Esophagus mucosa (tissue), 1 donor: ENCODE measurements at regions not wholly inside any gene's neighbourhood (a gene's known extent, or its start where the extent isn't known, plus 50 kb on each side); places are given as distances from the start of the nearest gene placed in this dataset.
"Not testable (repeated sequence)": the region's sequence is repeated elsewhere in the genome, so short reads cannot be mapped to it uniquely, and the experiment has no call there.

Experiments
- ATAC-seq: fragments of 200-7000 bp; cut with Tn5 transposase; one replicate; pipeline ENCODE4 v1.9.1; 2020
- donor health status: DM: yes; HTN: yes; CAD: no.

DNA sequence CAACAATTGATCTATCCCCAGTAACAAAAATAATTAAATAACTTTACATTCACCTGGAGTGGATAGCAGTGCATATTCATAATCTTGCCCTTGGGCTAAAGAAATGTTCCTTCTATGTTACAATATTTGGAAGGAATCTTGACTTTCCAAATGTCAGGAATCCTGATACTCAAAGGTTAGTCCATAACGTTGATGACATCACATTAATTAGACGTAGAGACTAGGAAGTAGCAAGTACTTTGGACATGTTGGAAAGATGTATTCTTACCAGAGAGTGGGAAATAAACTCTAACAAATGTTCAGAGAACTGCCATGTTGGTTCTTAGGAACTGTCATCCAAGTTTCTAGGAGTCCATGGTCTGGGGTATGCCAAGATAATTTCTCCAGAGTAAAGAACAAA is 70.6 kb upstream of the SLC25A36 start:
- ATAC-seq: no peak

- ATAC-seq: not testable (repeated sequence)
These were observed 69.5 kb upstream of the SLC25A36 start for GRCh38 chr3:140872165-140872564.

GRCh38 chr3:140883428-140884040 is 58.1 kb upstream of the SLC25A36 start:
- ATAC-seq: no peak

DNA sequence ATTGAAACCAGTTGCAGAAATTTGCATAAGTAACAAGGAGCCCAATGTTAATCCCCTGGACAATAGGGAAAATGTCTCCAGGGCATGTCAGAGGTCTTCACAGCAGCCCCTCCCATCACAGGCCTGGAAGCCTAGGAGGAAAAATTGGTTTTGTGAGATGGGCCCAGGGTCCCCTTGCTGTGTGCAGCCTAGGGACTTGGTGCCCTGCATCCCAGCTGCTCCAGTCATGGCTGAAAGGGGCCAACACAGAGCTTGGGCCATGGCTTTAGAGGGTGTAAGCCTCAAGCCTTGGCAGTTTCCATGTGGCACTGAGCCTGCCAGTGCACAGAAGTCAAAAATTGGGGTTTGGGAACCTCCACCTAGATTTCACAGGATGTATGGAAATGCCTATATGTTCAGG is 55.9 kb upstream of the SLC25A36 start:
- ATAC-seq: not testable (repeated sequence)
